ENCODE measurements at regions not wholly inside any gene's neighbourhood (a gene's known extent, or its start where the extent isn't known, plus 50 kb on each side); places are given as distances from the start of the nearest gene placed in this dataset.

GRCh38 chr3:72048873-72049272, 263.9 kb upstream of the PROK2 start:
- Histone ChIP-seq H3K9me3 (ENCODE audit: insufficient read depth in 2 of 2, low read depth in 1 of 2, low read length in 1 of 2) (no peaks in the 10 kb centered on the region), H3K4me3 (ENCODE audit: extremely low read depth in 1 of 4, insufficient read depth in 2 of 4, low read depth in 3 of 4, low read length in 4 of 4) (no peak overlapping the region), H3K4me1 (replicated peaks in 1 of 4; ENCODE audit: control insufficient read depth in 3 of 4, insufficient read depth in 4 of 4, low read length in 3 of 4) (no peaks in the 10 kb centered on the region), H3K9ac (replicated peaks in 1 of 4; ENCODE audit: extremely low read depth in 1 of 4, low read depth in 3 of 4, low read length in 3 of 4) (no peak overlapping the region), H3K18ac (ENCODE audit: extremely low read depth, low read length) (no peak overlapping the region), H3K4ac (replicated peaks; ENCODE audit: insufficient read length, low read depth, low read length) (no peak overlapping the region), H3K79me2 (ENCODE audit: control insufficient read depth in 1 of 2, insufficient read depth in 2 of 2, low read length in 2 of 2) (no peaks in the 10 kb centered on the region), H3K27me3 (replicated peaks in 1 of 4; ENCODE audit: control insufficient read depth in 3 of 4, extremely low read depth in 1 of 4, insufficient read depth in 3 of 4, low read length in 3 of 4) (no peaks in the 10 kb centered on the region), H3K23ac (ENCODE audit: insufficient read length) (no peak overlapping the region), H3K56ac (replicated peaks; ENCODE audit: insufficient read length, low read depth, low read length) (no peak overlapping the region), H3K27ac (ENCODE audit: low read depth, low read length) (no peak overlapping the region), H2BK120ac (replicated peaks; ENCODE audit: low read depth, low read length) (no peak overlapping the region), H4K8ac (ENCODE audit: extremely low read depth, insufficient read depth, low read length) (no peak overlapping the region), H3K14ac (ENCODE audit: insufficient read length) (no peak overlapping the region), H4K91ac (replicated peaks; ENCODE audit: insufficient read length, low read length) (no peak overlapping the region), H3K79me1 (ENCODE audit: low read depth, low read length) (no peaks in the 10 kb centered on the region), H2BK20ac (ENCODE audit: low read length) (no peak overlapping the region), H3K23me2 (ENCODE audit: low read depth, low read length) (no peaks in the 10 kb centered on the region), H4K5ac (ENCODE audit: insufficient read length, low read depth, low read length) (no peak overlapping the region), H3K4me2 (ENCODE audit: insufficient read depth in 1 of 2, low read depth in 2 of 2, low read length in 2 of 2) (no peak overlapping the region), H2AFZ (ENCODE audit: low read length) (no peak overlapping the region), H3K36me3 (ENCODE audit: control insufficient read depth in 2 of 4, insufficient read depth in 4 of 4, low read length in 3 of 4) (no peaks in the 10 kb centered on the region), H2BK5ac (ENCODE audit: low read depth, low read length) (no peak overlapping the region), H4K20me1 (replicated peaks in 1 of 2; ENCODE audit: control insufficient read depth in 1 of 2, insufficient read depth in 2 of 2, low read length in 2 of 2) (no peaks in the 10 kb centered on the region), H2BK12ac (ENCODE audit: low read depth, low read length) (no peak overlapping the region), H2AK5ac (ENCODE audit: low read depth, low read length) (no peak overlapping the region), H2BK15ac (ENCODE audit: low read length) (no peak overlapping the region)
- POLR2A ChIA-PET (ENCODE audit: partially characterized antibody) = no interaction called here
- no peak for DNase-seq (ENCODE audit: low read depth in 1 of 2, low spot score in 2 of 2)
- FAIRE-seq = no peak
- WGBS, 2 experiments (ENCODE audit: extremely low coverage in 1 of 2, insufficient coverage in 1 of 2, insufficient read length in 1 of 2, insufficient replicate concordance in 2 of 2, low coverage in 1 of 2, low lambda C conversion rate in 2 of 2, missing lambda C conversion rate in 1 of 2) = 82% methylated on average over 5 of the region's 5 CpGs; no CpG with 5 or more reads in 1 of the 2 experiments
- no peak for TF ChIP-seq YY1 (IDR thresholded peaks at IDR 0.05; ENCODE audit: low read depth, low read length)
- no peak for TF ChIP-seq ZNF274 (IDR thresholded peaks at IDR 0.05; ENCODE audit: borderline replicate concordance, extremely low read depth, low read length)
- no peak for TF ChIP-seq HDAC6 (IDR thresholded peaks at IDR 0.05; ENCODE audit: low read depth, low read length)
- TF ChIP-seq MAX (IDR thresholded peaks at IDR 0.05) = no peak
- TF ChIP-seq RXRA (IDR thresholded peaks at IDR 0.05; ENCODE audit: insufficient read depth, low read depth, low read length) = no peak
- no peak for TF ChIP-seq POLR2AphosphoS5 (IDR thresholded peaks at IDR 0.05; ENCODE audit: low read depth, low read length)
- TF ChIP-seq SUZ12 (IDR thresholded peaks at IDR 0.05; ENCODE audit: low read length) = no peak
- TF ChIP-seq SRF (IDR thresholded peaks at IDR 0.05; ENCODE audit: low read depth, low read length) = no peak
- TF ChIP-seq TBP (IDR thresholded peaks at IDR 0.05; ENCODE audit: low read depth, low read length) = no peak
- no peak for TF ChIP-seq FOSL1 (IDR thresholded peaks at IDR 0.05; ENCODE audit: insufficient read depth, low read depth, low read length)
- TF ChIP-seq ATF2 (IDR thresholded peaks at IDR 0.05; ENCODE audit: low read length) = no peak
- TF ChIP-seq E2F6 (IDR thresholded peaks at IDR 0.05) = no peak
- CTCF ChIA-PET (ENCODE audit: partially characterized antibody) = interaction anchor here (1.4 kb wide), 1 partner anchor 8 kb away, joined by 4 read pairs; no protein-coding TSS in a partner anchor

Data from H1 (cell line).